Heart left ventricle (tissue), 13 donors: ENCODE measurements at regions not wholly inside any gene's neighbourhood (a gene's known extent, or its start where the extent isn't known, plus 50 kb on each side); places are given as distances from the start of the nearest gene placed in this dataset.

Source experiments
- CTCF ChIP-seq, 12 donors: fragments of 200-600 bp; sonication (generic) in 4 of 12; IDR thresholded peaks; one replicate each; pipeline versions ENCODE4 v1.5.0 to v1.8.0; 2018 to 2022; ENCODE audit warnings: antibody characterized with exemption in 12 of 12, mild to moderate bottlenecking in 5 of 12
- POLR2A ChIP-seq, 2 donors: fragments of 450-650 bp; IDR thresholded peaks; one replicate each; pipeline ENCODE4 v1.6.1; 2017; ENCODE audit warnings: antibody characterized with exemption in 2 of 2, mild to moderate bottlenecking in 2 of 2, moderate library complexity in 2 of 2
- donor health status: ischemic (EF 13 %, LVEDD 7.1; RV severe dilation, severe dysfunction).
- donor health status: DM: no; HTN: yes; CAD: no.
- donor health status: DM: no; HTN: no; CAD: no.
- donor health status: ischemic (EF 25% LVEDD 6.9; RV normal size, moderate dysfunction).
- donor health status: ischemic (EF 25% LVEDD 5.7; RV mildly dilated, moderate dysfunction).
- donor health status: ischemic (EF 35%, LVEDD 5.7; RV mildly dilated, moderate dysfunction).
- donor health status: nonischemic (EF 11% LVEDD 7.7; RV severe dilation, severe dysfunction).
- donor health status: DM: yes; HTN: yes; CAD: no.
- donor health status: PGD.
- donor health status: ischemic (EF 29% LVEDD 5.4; RV normal size, mild dysfunction).
- donor health status: nonischemic (EF 23%, LVEDD 6.1; RV moderate dilation, normal function).

- TF ChIP-seq CTCF (IDR thresholded peaks at IDR 0.05) (no peak), POLR2A (IDR thresholded peaks at IDR 0.05) (no peak)
Observed at GRCh38 chr4:126328914-126329313, 1014.2 kb downstream of the FAT4 start.
